ENCODE measurements at regions not wholly inside any gene's neighbourhood (a gene's known extent, or its start where the extent isn't known, plus 50 kb on each side); places are given as distances from the start of the nearest gene placed in this dataset.

DNA sequence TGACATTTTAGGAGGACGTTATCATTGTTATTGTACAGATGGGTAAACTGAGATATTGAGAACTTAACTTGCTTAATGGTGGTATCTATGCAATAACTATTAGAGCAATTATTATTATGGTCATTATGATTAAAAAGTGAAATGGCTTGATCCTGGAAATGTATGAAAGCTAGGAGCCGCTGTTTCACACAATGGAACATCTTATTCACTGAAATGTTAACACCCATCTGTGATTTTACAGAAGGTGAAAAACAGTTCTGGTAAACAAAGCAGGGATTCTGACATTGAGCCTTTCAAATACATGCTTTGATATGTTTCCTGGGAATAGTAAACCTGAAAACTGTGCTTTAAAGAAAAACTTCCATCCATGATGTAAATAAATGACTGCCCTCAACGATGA lies 261.4 kb downstream of the BTG1 start:
- no peaks in the 10 kb centered on the region for H3K27me3 Mint-ChIP-seq (ENCODE audit: low read depth)
- no peaks in the 10 kb centered on the region for H3K9me3 Mint-ChIP-seq
- no peaks in the 10 kb centered on the region for H3K36me3 Mint-ChIP-seq
- no peak for DNase-seq (ENCODE audit: low spot score in 2 of 2, unreplicated experiment in 2 of 2)
- TF ChIP-seq, protein P1, sequence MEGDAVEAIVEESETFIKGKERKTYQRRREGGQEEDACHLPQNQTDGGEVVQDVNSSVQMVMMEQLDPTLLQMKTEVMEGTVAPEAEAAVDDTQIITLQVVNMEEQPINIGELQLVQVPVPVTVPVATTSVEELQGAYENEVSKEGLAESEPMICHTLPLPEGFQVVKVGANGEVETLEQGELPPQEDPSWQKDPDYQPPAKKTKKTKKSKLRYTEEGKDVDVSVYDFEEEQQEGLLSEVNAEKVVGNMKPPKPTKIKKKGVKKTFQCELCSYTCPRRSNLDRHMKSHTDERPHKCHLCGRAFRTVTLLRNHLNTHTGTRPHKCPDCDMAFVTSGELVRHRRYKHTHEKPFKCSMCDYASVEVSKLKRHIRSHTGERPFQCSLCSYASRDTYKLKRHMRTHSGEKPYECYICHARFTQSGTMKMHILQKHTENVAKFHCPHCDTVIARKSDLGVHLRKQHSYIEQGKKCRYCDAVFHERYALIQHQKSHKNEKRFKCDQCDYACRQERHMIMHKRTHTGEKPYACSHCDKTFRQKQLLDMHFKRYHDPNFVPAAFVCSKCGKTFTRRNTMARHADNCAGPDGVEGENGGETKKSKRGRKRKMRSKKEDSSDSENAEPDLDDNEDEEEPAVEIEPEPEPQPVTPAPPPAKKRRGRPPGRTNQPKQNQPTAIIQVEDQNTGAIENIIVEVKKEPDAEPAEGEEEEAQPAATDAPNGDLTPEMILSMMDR (IDR thresholded peaks at IDR 0.05; ENCODE audit: unreplicated experiment): no peak
- H3K4me3 Mint-ChIP-seq: no peak overlapping the region
- H3K4me1 Mint-ChIP-seq: peaks cover 53% of the 10 kb centered on the region
- H3K27ac Mint-ChIP-seq: peak overlapping the region; percentile 45

DNA sequence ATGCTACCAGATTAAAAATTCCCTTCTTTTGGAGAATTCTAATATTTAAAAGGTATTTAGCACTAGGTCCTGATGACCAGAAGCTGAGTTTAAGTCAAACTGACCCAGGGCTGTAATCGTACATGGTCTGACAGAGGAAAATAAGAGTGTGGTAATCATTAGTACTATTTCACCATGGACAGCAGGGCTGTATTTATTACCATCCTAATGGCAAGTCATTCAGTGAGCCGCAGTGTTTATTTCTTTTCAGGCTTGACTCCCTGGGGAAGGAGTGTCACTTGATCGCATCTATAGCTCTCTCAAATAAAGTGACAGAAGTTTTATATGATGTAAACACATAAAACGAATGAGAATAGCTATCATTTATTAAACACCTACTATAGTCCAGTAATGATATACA lies 261.8 kb downstream of the BTG1 start:
- Mint-ChIP-seq H3K27me3 (ENCODE audit: low read depth) (no peaks in the 10 kb centered on the region), H3K9me3 (no peaks in the 10 kb centered on the region), H3K36me3 (no peaks in the 10 kb centered on the region), H3K4me3 (no peak overlapping the region), H3K4me1 (peaks cover 49% of the 10 kb centered on the region), H3K27ac (no peak overlapping the region)
- TF ChIP-seq, protein P1 (IDR thresholded peaks at IDR 0.05; ENCODE audit: unreplicated experiment): no peak
- no peak for DNase-seq (ENCODE audit: low spot score in 2 of 2, unreplicated experiment in 2 of 2)

DNA sequence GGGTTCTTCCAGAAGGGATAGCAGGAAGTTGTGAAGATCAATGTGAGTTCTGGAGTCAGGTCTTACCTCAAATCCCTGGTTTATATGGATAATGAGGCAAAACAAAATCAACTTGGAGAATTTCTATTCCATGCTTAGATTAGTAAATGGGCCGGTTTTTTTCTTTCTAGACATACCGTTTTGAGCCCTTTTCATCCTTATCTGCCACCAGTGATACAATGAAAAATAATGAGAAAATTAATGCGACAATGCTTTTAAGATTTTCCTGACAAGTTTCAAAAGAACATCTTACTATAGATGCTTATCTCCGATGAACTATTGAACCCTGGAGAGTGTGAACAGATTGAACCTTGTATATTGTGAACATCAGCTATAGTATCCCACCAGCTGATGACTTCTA lies 262.7 kb downstream of the BTG1 start:
- H3K36me3 Mint-ChIP-seq: no peaks in the 10 kb centered on the region

DNA sequence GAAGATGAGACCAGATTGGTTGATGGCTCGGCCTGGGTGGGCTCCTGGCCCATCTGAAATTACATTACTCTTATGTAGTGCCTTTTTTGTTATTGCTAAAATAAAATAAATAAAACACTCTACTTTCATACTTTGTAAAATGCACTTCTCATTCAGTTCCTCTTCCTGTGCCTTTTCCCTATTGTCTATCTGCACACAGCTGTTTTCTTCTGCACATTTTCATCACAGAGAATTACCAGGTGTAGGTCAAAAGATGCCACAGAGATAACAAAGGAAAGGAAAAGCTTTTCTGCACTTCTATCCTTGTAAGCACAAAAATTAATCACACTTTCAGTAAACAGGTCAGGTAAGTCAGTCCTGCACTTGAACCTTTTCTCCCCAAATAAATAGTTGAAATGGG lies 265.1 kb downstream of the BTG1 start:
- H3K27ac Mint-ChIP-seq: no peak overlapping the region
- no peaks in the 10 kb centered on the region for H3K36me3 Mint-ChIP-seq
- no peak for DNase-seq (ENCODE audit: low spot score in 2 of 2, unreplicated experiment in 2 of 2)
- no peak overlapping the region for H3K4me3 Mint-ChIP-seq
- H3K27me3 Mint-ChIP-seq (ENCODE audit: low read depth): no peaks in the 10 kb centered on the region
- H3K4me1 Mint-ChIP-seq: peaks cover 28% of the 10 kb centered on the region
- TF ChIP-seq, protein P1 (IDR thresholded peaks at IDR 0.05; ENCODE audit: unreplicated experiment): no peak
- peaks cover 5% of the 10 kb centered on the region for H3K9me3 Mint-ChIP-seq

More for the DNA sequence above, 262.7 kb downstream of the BTG1 start:
- Mint-ChIP-seq H3K4me3 (no peak overlapping the region), H3K27ac (peak overlapping the region; percentile 55), H3K27me3 (ENCODE audit: low read depth) (no peaks in the 10 kb centered on the region), H3K4me1 (peaks cover 47% of the 10 kb centered on the region), H3K9me3 (no peaks in the 10 kb centered on the region)
- no peak for DNase-seq (ENCODE audit: low spot score in 2 of 2, unreplicated experiment in 2 of 2)
- TF ChIP-seq, protein P1 (IDR thresholded peaks at IDR 0.05; ENCODE audit: unreplicated experiment): no peak

DNA sequence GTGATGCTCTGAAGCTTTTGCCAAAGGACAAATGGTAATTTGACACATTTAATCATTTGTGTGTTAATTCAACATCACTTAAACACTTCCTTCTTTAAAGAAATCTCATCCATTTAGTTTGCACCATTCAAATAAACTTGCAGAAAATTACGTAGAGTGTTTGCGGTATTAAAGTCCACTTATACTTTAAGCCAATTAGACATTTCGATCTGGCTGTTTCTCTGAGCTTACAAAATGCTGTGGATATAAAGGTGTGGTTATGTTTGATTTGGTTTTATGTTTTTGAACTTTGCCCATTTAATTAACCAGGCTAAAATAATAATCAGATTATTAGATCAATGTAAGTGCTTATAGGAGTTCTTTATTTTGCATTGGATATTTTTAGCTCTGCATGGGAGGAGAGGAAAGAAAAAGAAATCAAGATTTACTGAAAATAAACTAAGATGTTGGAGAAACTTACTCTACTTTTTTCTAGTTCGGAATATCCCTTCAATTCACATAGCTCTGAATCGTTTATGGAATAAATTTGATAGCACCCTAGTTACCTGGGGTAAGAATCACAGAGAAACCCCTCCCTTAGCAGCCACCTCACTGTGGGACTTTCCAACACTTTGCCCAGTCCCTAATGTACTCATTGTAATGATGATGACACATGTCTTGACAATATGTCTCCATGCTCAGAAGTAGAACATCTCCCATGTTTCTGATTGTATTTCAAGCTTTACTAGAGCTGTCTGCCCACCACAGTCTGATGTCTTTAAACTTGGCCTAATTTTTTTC lies 268.0 kb downstream of the BTG1 start:
- no peak overlapping the region for H3K4me3 Mint-ChIP-seq
- no peaks in the 10 kb centered on the region for H3K36me3 Mint-ChIP-seq
- H3K4me1 Mint-ChIP-seq: peaks cover 5% of the 10 kb centered on the region
- DNase-seq (ENCODE audit: low spot score in 2 of 2, unreplicated experiment in 2 of 2): no peak
- H3K27ac Mint-ChIP-seq: no peak overlapping the region
- TF ChIP-seq, protein P1 (IDR thresholded peaks at IDR 0.05; ENCODE audit: unreplicated experiment): no peak
- peaks cover 9% of the 10 kb centered on the region for H3K9me3 Mint-ChIP-seq
- no peaks in the 10 kb centered on the region for H3K27me3 Mint-ChIP-seq (ENCODE audit: low read depth)

Data from mesothelial cell of epicardium (in vitro differentiated cells).